ENCODE measurements at regions not wholly inside any gene's neighbourhood (a gene's known extent, or its start where the extent isn't known, plus 50 kb on each side); places are given as distances from the start of the nearest gene placed in this dataset.
"Not testable (repeated sequence)": the region's sequence is repeated elsewhere in the genome, so short reads cannot be mapped to it uniquely, and the experiment has no call there.

- H3K14ac ChIP-seq (ENCODE audit: low read length); H3K4me3 ChIP-seq (ENCODE audit: low read length in 2 of 2); H3K4me1 ChIP-seq (ENCODE audit: control insufficient read depth in 2 of 2, insufficient read depth in 1 of 2, low read depth in 1 of 2, low read length in 2 of 2); H4K91ac ChIP-seq (ENCODE audit: low read depth, low read length, poor library complexity); H3K4me2 ChIP-seq (ENCODE audit: insufficient read depth, low read length, poor library complexity, severe bottlenecking); H3K9me3 ChIP-seq (replicated peaks in 1 of 2; ENCODE audit: control insufficient read depth in 2 of 2, insufficient read depth in 1 of 2, low read depth in 1 of 2, low read length in 2 of 2); H2AK5ac ChIP-seq (ENCODE audit: low read depth, low read length); H3K27me3 ChIP-seq (ENCODE audit: control insufficient read depth in 3 of 3, insufficient read depth in 3 of 3, low read depth in 1 of 3, low read length in 3 of 3); H3K4ac ChIP-seq (ENCODE audit: low read length); H4K8ac ChIP-seq (ENCODE audit: low read depth, low read length); H3K9ac ChIP-seq (ENCODE audit: low read depth, low read length, poor library complexity); H3K79me1 ChIP-seq (ENCODE audit: low read depth, low read length); DNase-seq (ENCODE audit: low spot score); H2BK12ac ChIP-seq (ENCODE audit: low read length); H3K23ac ChIP-seq (ENCODE audit: low read depth, low read length, poor library complexity); H3K36me3 ChIP-seq (replicated peaks in 1 of 2; ENCODE audit: control insufficient read depth in 2 of 2, insufficient read depth in 2 of 2, low read length in 2 of 2): not testable (repeated sequence)
- Histone ChIP-seq H3K27ac (replicated peaks; ENCODE audit: low read length) (peak overlapping the region; percentile 89), H2AFZ (ENCODE audit: low read length) (peak overlapping the region; percentile 75), H2BK5ac (ENCODE audit: low read length) (peak overlapping the region; percentile 93), H2BK120ac (ENCODE audit: low read depth, low read length) (peak overlapping the region; percentile 82), H3K18ac (ENCODE audit: low read length) (peak overlapping the region; percentile 78), H2BK15ac (ENCODE audit: low read length) (peak overlapping the region; percentile 77)
- WGBS, 2 donors (ENCODE audit: extremely low coverage in 2 of 2, insufficient read length in 2 of 2, insufficient replicate concordance in 1 of 2), result no CpG with 5 or more reads among the region's 17 CpGs
Observed at GRCh38 chr17:18568108-18568995, 75.8 kb downstream of the TBC1D28 start.

- Histone ChIP-seq H3K27ac (replicated peaks; ENCODE audit: low read length) (peak overlapping the region; percentile 54), H2AFZ (ENCODE audit: low read length) (peak overlapping the region; percentile 75), H3K4me3 (ENCODE audit: low read length in 2 of 2) (peak overlapping the region in 1 of 2 donors; percentile 22)
- not testable (repeated sequence) for H3K79me1 ChIP-seq (ENCODE audit: low read depth, low read length); H3K4ac ChIP-seq (ENCODE audit: low read length); H3K9ac ChIP-seq (ENCODE audit: low read depth, low read length, poor library complexity); H3K4me2 ChIP-seq (ENCODE audit: insufficient read depth, low read length, poor library complexity, severe bottlenecking); H3K9me3 ChIP-seq (replicated peaks in 1 of 2; ENCODE audit: control insufficient read depth in 2 of 2, insufficient read depth in 1 of 2, low read depth in 1 of 2, low read length in 2 of 2); H3K14ac ChIP-seq (ENCODE audit: low read length); H2BK120ac ChIP-seq (ENCODE audit: low read depth, low read length); H3K27me3 ChIP-seq (ENCODE audit: control insufficient read depth in 3 of 3, insufficient read depth in 3 of 3, low read depth in 1 of 3, low read length in 3 of 3); H4K91ac ChIP-seq (ENCODE audit: low read depth, low read length, poor library complexity); H2BK12ac ChIP-seq (ENCODE audit: low read length); H2BK15ac ChIP-seq (ENCODE audit: low read length); H3K23ac ChIP-seq (ENCODE audit: low read depth, low read length, poor library complexity); H2AK5ac ChIP-seq (ENCODE audit: low read depth, low read length); H4K8ac ChIP-seq (ENCODE audit: low read depth, low read length); H2BK5ac ChIP-seq (ENCODE audit: low read length); H3K36me3 ChIP-seq (replicated peaks in 1 of 2; ENCODE audit: control insufficient read depth in 2 of 2, insufficient read depth in 2 of 2, low read length in 2 of 2); H3K4me1 ChIP-seq (ENCODE audit: control insufficient read depth in 2 of 2, insufficient read depth in 1 of 2, low read depth in 1 of 2, low read length in 2 of 2); H3K18ac ChIP-seq (ENCODE audit: low read length)
- WGBS, 2 donors (ENCODE audit: extremely low coverage in 2 of 2, insufficient read length in 2 of 2, insufficient replicate concordance in 1 of 2), result no CpG with 5 or more reads among the region's 8 CpGs
- DNase-seq (ENCODE audit: low spot score), result peak; percentile 88
Observed at GRCh38 chr17:18569489-18569913, 74.7 kb downstream of the TBC1D28 start.

GRCh38 chr17:18572536-18572935 is 71.7 kb downstream of the TBC1D28 start:
- not testable (repeated sequence) for DNase-seq (ENCODE audit: low spot score); H3K27me3 ChIP-seq (ENCODE audit: control insufficient read depth in 3 of 3, insufficient read depth in 3 of 3, low read depth in 1 of 3, low read length in 3 of 3); H3K14ac ChIP-seq (ENCODE audit: low read length); H3K79me1 ChIP-seq (ENCODE audit: low read depth, low read length); H3K36me3 ChIP-seq (replicated peaks in 1 of 2; ENCODE audit: control insufficient read depth in 2 of 2, insufficient read depth in 2 of 2, low read length in 2 of 2); H3K9ac ChIP-seq (ENCODE audit: low read depth, low read length, poor library complexity); H3K23ac ChIP-seq (ENCODE audit: low read depth, low read length, poor library complexity); H2AFZ ChIP-seq (ENCODE audit: low read length); H3K18ac ChIP-seq (ENCODE audit: low read length); H3K4me2 ChIP-seq (ENCODE audit: insufficient read depth, low read length, poor library complexity, severe bottlenecking); H4K8ac ChIP-seq (ENCODE audit: low read depth, low read length); H3K4me1 ChIP-seq (ENCODE audit: control insufficient read depth in 2 of 2, insufficient read depth in 1 of 2, low read depth in 1 of 2, low read length in 2 of 2); H4K91ac ChIP-seq (ENCODE audit: low read depth, low read length, poor library complexity); H2BK12ac ChIP-seq (ENCODE audit: low read length); H3K4me3 ChIP-seq (ENCODE audit: low read length in 2 of 2); H2BK15ac ChIP-seq (ENCODE audit: low read length); H3K4ac ChIP-seq (ENCODE audit: low read length); H2BK5ac ChIP-seq (ENCODE audit: low read length); H2BK120ac ChIP-seq (ENCODE audit: low read depth, low read length); H3K9me3 ChIP-seq (replicated peaks in 1 of 2; ENCODE audit: control insufficient read depth in 2 of 2, insufficient read depth in 1 of 2, low read depth in 1 of 2, low read length in 2 of 2); H2AK5ac ChIP-seq (ENCODE audit: low read depth, low read length); H3K27ac ChIP-seq (replicated peaks; ENCODE audit: low read length)
- WGBS, 2 donors (ENCODE audit: extremely low coverage in 2 of 2, insufficient read length in 2 of 2, insufficient replicate concordance in 1 of 2), result no CpG with 5 or more reads among the region's 23 CpGs

- H2BK120ac ChIP-seq (ENCODE audit: low read depth, low read length); H2BK15ac ChIP-seq (ENCODE audit: low read length); H3K27ac ChIP-seq (replicated peaks; ENCODE audit: low read length); H2BK5ac ChIP-seq (ENCODE audit: low read length); H2AK5ac ChIP-seq (ENCODE audit: low read depth, low read length); H3K27me3 ChIP-seq (ENCODE audit: control insufficient read depth in 3 of 3, insufficient read depth in 3 of 3, low read depth in 1 of 3, low read length in 3 of 3); H3K4me3 ChIP-seq (ENCODE audit: low read length in 2 of 2); H3K4me2 ChIP-seq (ENCODE audit: insufficient read depth, low read length, poor library complexity, severe bottlenecking); H3K23ac ChIP-seq (ENCODE audit: low read depth, low read length, poor library complexity); H3K79me1 ChIP-seq (ENCODE audit: low read depth, low read length); H3K9ac ChIP-seq (ENCODE audit: low read depth, low read length, poor library complexity); H2BK12ac ChIP-seq (ENCODE audit: low read length); H3K18ac ChIP-seq (ENCODE audit: low read length); H3K4me1 ChIP-seq (ENCODE audit: control insufficient read depth in 2 of 2, insufficient read depth in 1 of 2, low read depth in 1 of 2, low read length in 2 of 2); H2AFZ ChIP-seq (ENCODE audit: low read length); H3K14ac ChIP-seq (ENCODE audit: low read length); DNase-seq (ENCODE audit: low spot score); H3K4ac ChIP-seq (ENCODE audit: low read length); H4K91ac ChIP-seq (ENCODE audit: low read depth, low read length, poor library complexity); H4K8ac ChIP-seq (ENCODE audit: low read depth, low read length); H3K36me3 ChIP-seq (replicated peaks in 1 of 2; ENCODE audit: control insufficient read depth in 2 of 2, insufficient read depth in 2 of 2, low read length in 2 of 2); H3K9me3 ChIP-seq (replicated peaks in 1 of 2; ENCODE audit: control insufficient read depth in 2 of 2, insufficient read depth in 1 of 2, low read depth in 1 of 2, low read length in 2 of 2): not testable (repeated sequence)
- WGBS, 2 donors (ENCODE audit: extremely low coverage in 2 of 2, insufficient read length in 2 of 2, insufficient replicate concordance in 1 of 2), result no CpG with 5 or more reads among the region's 2 CpGs
Observed at GRCh38 chr17:18574137-18574536, 70.1 kb downstream of the TBC1D28 start.
